GM18505 (cell line): ENCODE measurements at regions not wholly inside any gene's neighbourhood (a gene's known extent, or its start where the extent isn't known, plus 50 kb on each side); places are given as distances from the start of the nearest gene placed in this dataset.

Experiments used
- ATAC-seq: cut with Tn5 transposase; IDR thresholded peaks from one replicate; pipeline ENCODE4 v1.9.1; 2021; ENCODE audit not compliant: unreplicated experiment
- POLR2A ChIP-seq: IDR thresholded peaks from 4 replicates; pipeline ENCODE4 v1.6.1; 2011; ENCODE audit warnings: borderline replicate concordance; ENCODE audit not compliant: insufficient read depth, insufficient read length; ENCODE audit errors: extremely low read depth

DNA sequence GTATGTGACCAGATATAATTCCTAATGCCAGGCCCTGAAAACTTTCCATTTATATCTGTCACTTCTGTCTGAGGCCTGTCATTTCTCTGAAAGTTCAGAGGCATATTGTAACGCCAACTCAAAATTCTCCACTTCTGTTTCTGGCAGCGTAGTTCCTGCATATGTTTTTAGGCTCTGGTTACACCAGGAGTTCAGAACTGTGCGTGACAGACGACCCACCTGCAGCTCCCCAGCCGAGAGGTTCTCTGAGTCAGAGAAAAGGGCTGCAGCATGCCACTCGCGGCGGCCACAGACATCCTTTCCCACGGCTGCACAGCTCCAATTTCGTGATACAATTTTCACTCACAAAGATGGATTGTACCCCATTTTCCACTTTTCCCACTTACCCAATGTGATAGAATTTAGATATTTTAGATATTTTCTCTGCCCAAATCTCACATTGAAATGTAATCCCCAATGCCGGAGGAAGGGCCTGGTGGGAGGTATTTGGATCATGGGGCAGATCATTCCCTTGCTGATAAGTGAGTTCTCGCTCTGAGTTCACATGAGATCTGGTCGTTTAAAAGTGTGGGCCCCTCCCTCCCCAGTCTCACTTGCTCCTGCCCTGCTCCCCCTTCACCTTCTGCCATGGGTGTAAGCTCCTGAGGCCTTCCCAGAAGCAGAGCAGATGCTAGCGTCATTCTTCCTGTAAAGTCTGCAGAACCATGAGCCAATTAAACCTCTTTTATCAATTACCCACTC is 308.1 kb downstream of the LIG4 start:
- no peak for ATAC-seq
- TF ChIP-seq POLR2A = no peak

DNA sequence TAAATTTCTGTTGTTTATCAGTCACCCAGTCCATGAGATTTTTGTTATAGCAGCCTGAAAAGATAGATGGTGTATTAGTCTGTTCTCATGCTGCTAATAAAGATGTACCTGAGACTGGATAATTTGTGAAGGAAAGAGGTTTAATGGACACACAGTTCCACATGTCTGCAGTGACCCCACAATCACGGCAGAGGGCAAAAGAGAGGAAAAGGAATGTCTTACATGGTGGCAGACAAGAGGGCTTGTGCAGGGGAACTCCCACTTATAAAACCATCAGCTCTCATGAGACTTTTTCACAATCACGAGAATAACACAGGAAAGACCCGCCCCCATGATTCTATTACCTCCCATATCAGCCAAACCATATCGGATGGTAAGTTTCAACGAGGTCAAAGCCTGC is 309.2 kb downstream of the LIG4 start:
- no peak for TF ChIP-seq POLR2A
- no peak for ATAC-seq

DNA sequence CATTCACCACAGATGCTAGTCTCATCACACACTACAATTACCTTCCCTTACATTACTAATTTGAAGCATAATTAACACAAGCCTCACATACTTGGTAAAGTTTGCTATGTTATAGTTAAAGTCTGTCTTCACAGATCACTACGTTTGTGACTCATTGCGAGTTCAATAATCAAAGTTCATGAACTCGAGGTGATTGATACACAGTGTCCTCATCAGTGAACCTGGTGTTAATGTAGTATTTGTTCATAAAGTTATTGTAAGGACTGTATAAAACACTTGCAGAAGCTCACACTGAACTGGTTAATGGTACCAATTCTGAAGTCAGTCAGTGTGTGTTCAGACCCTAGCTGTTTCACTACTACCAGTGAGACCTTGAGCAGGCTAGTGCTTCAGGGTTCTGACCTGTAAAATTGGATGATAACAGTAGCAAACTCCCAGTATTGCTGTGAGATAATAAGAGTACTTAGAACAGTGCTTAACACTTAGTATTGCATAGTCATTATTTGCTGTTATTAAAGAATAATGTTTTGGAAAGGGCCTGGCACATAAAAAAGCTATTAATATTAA is 313.3 kb downstream of the LIG4 start:
- ATAC-seq = no peak
- no peak for TF ChIP-seq POLR2A

DNA sequence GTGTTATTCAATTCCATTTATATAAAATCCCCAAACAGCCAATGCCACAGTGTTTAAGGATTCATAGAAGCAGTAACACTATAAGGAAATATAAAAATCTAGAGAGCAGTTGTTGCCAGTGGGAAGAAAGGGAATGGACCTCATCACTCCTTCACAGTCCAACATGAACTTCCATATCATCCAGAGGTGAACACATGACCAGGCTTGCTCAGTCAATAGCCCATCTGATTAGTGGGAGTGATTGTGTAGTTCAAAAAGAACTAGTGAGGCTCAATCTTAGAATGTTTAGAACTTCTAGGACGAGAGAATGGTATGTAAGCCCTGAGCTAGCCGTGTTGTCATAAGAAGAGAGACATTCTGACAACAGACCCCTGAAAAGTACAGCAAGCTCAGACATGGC is 314.1 kb downstream of the LIG4 start:
- no peak for TF ChIP-seq POLR2A

DNA sequence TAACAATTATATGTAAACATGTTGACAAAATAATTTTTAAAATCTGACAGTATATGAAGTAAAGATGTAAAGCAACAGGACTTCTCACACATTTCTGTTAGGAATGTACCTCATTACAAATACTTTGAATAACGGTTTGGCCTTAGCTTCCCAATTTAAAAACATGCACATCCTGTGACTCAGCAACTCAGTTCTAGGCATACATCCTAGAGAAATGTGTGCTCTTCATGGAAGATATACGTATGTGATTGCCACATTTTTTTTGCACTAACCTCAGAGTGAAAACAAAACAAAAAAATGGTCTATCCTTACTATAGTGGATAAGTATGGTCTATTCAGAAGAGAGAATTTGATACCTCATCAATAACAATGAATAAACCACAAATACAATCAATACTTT is 314.6 kb downstream of the LIG4 start:
- TF ChIP-seq POLR2A = no peak
- no peak for ATAC-seq

More for the DNA sequence above, 314.1 kb downstream of the LIG4 start:
- ATAC-seq = no peak

DNA sequence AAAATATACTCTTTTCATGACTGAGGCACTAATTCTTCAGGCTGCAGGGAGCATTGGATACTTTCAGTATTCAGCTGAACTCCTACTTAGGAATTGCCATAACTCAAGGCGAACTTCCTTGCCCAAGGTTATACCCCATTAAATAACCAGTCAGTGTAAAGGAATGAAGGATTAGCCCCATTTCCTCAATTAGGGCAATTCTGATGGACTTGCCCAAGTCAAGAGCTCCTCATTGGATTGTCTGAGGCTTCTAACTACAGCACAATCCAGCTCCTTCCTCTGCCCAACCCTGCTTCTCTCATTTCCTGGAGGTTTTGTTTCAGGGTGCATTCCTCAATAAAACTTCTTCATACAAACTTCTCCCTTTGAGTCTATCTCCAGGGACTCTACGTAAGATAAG is 329.2 kb downstream of the LIG4 start:
- no peak for TF ChIP-seq POLR2A
- ATAC-seq = no peak

DNA sequence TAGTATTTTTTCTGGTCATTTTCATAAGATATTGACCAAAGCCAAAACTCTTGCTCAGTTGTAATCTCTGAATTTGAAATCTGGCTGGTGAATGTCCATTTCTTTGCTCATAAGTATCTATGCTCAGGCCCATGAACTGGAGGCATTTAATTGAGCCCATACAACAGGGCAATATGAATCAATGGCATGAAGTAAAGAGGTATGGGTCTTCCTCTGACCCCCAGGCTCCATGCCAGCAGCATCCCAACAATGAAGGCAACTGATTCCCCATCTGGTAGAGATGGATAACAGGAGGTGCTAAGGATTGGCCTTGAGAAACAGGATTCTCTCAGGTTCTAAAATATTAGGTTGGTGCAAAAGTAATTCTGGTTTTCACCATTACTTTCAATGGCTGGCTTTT is 330.8 kb downstream of the LIG4 start:
- no peak for ATAC-seq
- no peak for TF ChIP-seq POLR2A

DNA sequence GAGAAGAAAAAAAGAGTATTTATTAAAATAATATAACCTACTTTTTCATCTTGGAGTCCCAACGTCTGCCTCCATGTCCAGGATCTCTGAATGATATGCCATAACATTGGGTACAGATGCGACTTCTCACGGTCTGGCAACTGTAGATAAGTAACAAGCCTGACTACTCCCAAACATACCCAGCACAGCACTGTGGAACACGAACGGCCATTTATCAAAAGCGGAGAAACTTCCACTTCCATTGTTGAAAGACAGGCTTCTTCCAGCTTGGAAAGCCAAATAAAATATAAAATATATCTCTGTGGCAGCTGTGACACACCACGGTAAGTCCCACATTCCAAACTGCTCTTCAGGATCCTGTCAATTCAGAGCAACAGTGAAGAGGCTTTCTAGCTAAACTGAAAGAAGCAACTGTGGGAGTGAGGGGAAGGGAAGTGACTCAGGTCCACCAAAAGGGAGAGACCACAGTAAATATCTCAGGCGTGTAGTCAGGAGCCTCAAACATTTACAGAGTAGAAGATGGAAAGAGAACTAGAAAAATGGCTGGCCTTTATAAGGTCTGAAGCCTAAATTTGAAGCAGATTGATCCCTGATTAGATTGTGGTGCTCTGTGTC is 331.7 kb downstream of the LIG4 start:
- no peak for ATAC-seq
- no peak for TF ChIP-seq POLR2A

DNA sequence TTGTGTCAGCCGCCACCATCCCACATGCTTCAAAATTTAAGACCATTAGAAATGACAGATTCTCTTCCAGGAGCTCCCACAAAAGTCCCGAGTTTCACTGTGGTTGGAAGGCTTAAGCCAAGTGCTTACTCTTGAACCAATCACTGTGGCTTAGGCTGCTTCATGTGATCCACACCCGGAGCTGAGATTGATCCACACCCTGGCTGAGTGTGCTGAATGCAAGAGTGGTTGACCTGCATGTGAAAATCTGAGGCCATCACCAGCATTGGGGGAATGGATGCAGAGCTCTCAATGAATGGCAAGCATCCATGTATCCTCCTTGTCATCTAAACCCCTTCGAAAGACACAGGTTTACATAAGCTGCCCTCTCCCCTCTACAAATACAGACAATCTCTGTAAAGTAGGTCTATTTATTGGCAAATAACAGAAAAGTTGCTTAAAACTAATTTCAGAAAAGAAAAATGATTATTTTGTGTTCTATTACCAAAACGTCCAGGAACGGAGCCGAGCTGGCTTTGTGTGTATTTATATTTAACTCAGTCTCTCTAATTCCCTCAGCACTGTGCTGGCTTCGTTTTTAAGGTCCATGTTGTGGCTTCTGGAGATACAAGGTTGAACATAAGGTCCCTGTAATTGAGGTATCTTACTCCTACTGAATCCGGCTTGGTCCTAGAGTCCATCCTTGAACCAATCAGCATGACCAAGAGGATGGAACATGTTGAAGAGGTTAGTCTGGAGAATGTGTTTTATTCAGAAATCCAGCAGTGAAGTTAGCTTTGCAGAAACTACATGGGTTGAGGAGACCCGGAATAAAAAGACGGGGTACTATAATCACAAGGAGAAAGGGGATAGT is 332.4 kb downstream of the LIG4 start:
- ATAC-seq = no peak
- TF ChIP-seq POLR2A = no peak

DNA sequence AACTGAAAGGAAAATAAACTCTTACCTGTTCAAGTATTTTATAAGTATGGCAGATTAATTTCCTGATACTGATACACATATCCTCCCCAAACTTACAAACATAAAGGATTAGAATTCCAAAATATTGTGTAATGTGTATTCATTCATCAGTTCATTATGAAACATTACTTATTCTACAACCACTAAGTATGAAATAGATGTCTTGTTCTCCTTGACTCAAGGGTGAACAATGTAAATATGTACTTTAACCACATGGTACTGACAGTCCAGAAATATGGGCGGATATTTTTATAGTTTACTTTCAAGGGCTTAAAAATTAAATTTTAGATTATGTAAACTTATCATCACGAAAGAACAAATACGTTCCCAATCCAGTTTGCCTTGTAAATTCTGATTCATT is 334.0 kb downstream of the LIG4 start:
- TF ChIP-seq POLR2A = no peak
- no peak for ATAC-seq

DNA sequence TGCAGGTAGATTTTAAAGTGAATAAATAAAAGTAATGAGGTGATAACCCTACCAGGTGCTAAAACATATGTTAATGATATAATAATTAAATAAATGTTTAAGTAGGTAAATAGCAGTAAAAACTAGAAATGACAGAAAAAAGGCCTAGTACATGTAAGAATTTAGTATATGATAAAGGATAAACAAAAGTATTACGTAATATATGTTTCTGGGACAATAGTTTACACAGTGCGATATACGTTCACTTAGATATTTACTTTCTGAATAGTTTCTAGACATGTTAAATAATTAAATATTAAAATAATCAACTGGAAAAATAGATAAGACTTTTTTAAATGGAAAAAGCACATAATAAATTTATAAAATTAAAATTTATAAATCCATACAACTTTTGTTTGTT is 340.9 kb downstream of the LIG4 start:
- no peak for ATAC-seq
- TF ChIP-seq POLR2A = no peak

DNA sequence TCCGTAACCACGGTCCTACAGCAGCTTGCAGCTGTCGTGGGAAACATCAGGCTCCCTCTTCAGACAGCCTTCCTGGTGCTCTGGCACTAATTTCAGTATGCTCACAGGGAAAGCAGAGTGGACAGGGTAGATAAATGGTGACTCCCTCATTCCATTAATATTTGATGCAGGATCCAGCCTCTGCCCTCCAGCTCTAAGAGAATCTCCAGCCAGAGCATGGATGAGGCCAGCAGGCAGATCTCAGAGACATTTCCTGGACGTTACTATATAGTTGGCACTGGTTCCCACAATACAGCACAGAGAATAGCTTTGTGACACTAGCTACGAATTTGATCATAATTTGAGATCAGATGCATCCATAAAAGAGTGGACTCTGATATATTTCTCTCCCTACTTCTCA is 341.4 kb downstream of the LIG4 start:
- TF ChIP-seq POLR2A = no peak
- no peak for ATAC-seq

DNA sequence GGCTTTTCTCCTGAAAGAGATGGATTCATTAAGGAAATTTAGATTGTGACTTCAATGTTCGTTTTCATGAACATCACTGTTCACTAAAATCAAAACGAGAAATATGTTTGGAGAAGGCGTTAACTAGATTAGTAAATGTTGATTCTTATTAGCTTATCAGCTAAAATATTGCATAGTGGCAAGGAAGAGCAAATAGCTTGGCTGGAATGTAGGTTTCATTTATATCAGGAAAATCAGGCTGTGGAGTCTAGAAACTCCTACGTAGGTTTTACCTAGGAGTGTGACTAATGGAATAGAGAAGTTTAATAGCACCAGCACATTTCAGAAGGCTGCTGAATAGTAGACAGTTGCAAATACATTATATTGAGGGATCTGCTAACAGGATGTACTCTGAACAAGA is 344.9 kb downstream of the LIG4 start:
- TF ChIP-seq POLR2A = no peak
- ATAC-seq = no peak
